Spinal cord (tissue), 9 donors: ENCODE measurements at regions not wholly inside any gene's neighbourhood (a gene's known extent, or its start where the extent isn't known, plus 50 kb on each side); places are given as distances from the start of the nearest gene placed in this dataset.

Experiments used
- DNase-seq, 6 donors: peaks; one replicate each; pipeline versions ENCODE4 v3.0.0 to v3.0.0-alpha.2; 2013 to 2015; ENCODE audit warnings: low spot score in 6 of 6, low read depth in 4 of 6
- H3K27ac ChIP-seq: one replicate; pipeline ENCODE4 v1.5.1; 2013; ENCODE audit warnings: low read depth, low read length, control low read depth
- H3K27me3 ChIP-seq: one replicate; pipeline ENCODE4 v1.6.1; 2013; ENCODE audit warnings: low read length; ENCODE audit not compliant: control insufficient read depth, insufficient read depth
- H3K36me3 ChIP-seq: one replicate; pipeline ENCODE4 v1.6.1; 2013; ENCODE audit warnings: low read length; ENCODE audit not compliant: control insufficient read depth, insufficient read depth
- H3K4me1 ChIP-seq: one replicate; pipeline ENCODE4 v1.6.1; 2013; ENCODE audit warnings: low read length; ENCODE audit not compliant: control insufficient read depth, insufficient read depth
- H3K4me3 ChIP-seq: one replicate; pipeline ENCODE4 v1.5.1; 2013; ENCODE audit warnings: low read depth, low read length, control low read depth
- H3K9me3 ChIP-seq: one replicate; pipeline ENCODE4 v1.6.1; 2013; ENCODE audit warnings: low read length; ENCODE audit not compliant: control insufficient read depth, insufficient read depth
- WGBS: methylation state at CpG from one replicate; pipeline ENCODE4 v1.1.5; 2013; ENCODE audit warnings: missing lambda C conversion rate; ENCODE audit not compliant: insufficient coverage; 5-methylcytosine and 5-hydroxymethylcytosine counted together
- donor health status: healthy.

GRCh38 chr15:66840615-66841390 is 138.8 kb downstream of the SMAD6 start:
- no peaks in the 10 kb centered on the region for H3K36me3 ChIP-seq
- DNase-seq: no peak

DNA sequence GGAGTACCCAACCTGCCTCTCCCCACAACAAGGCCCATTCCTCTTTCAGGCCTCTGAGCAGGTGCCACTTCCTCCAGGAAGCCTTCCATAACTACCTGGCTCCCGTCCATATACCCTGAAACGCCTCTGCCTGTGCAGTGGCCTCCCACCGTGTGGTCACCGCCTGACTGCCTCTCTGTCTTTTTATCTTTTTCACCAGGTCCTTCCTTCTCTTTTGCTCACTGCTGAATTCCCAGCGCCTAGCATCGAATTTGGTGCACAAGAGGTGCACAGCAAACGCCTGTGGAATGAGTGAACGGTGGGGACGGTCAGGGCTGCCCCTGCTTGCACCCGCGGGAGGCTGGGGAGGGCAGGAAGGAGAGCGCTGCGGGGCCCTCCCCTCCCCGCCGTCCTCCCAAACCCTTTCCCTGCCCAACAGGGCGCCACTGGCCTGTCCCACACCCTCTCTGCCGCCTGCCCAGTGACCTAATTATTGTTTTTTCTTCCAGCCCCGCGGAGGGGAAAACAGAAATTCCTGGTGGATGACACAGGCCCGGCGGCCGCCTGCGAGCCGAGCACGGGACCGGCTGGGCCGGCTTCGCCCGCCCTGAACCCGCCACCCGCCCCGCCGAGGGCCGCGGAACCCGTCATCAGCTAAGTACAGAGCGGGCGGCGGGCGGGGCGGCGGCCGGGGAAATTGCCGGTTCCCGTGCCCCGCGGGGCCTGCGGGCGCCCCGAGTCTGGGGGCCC is 140.1 kb downstream of the SMAD6 start:
- H3K27ac ChIP-seq: peak overlapping the region; percentile 85
- peak overlapping the region; percentile 32 for H3K4me3 ChIP-seq
- H3K4me1 ChIP-seq: peaks cover 16% of the 10 kb centered on the region
- H3K9me3 ChIP-seq: no peaks in the 10 kb centered on the region
- H3K27me3 ChIP-seq: peaks cover 3% of the 10 kb centered on the region
- 5% methylated on average over 47 of the region's 50 CpGs for WGBS
- DNase-seq: peak in 2 of 6 donors; percentile 48 to 81
- no peaks in the 10 kb centered on the region for H3K36me3 ChIP-seq

More at GRCh38 chr15:66840615-66841390, 138.8 kb downstream of the SMAD6 start:
- 75% methylated on average over 3 of the region's 5 CpGs for WGBS
- H3K27ac ChIP-seq: no peak overlapping the region
- no peaks in the 10 kb centered on the region for H3K9me3 ChIP-seq
- H3K4me1 ChIP-seq: peaks cover 16% of the 10 kb centered on the region
- peaks cover 3% of the 10 kb centered on the region for H3K27me3 ChIP-seq
- no peak overlapping the region for H3K4me3 ChIP-seq

GRCh38 chr15:66842710-66843441 is 140.8 kb downstream of the SMAD6 start:
- Histone ChIP-seq H3K4me1 (peaks cover 16% of the 10 kb centered on the region), H3K9me3 (no peaks in the 10 kb centered on the region), H3K27me3 (peaks cover 3% of the 10 kb centered on the region), H3K36me3 (no peaks in the 10 kb centered on the region), H3K27ac (peak overlapping the region; percentile 71), H3K4me3 (peak overlapping the region; percentile 30)
- DNase-seq: peak in 2 of 6 donors; percentile 72 to 76
- WGBS: under 1% methylated on average over 56 of the region's 58 CpGs

DNA sequence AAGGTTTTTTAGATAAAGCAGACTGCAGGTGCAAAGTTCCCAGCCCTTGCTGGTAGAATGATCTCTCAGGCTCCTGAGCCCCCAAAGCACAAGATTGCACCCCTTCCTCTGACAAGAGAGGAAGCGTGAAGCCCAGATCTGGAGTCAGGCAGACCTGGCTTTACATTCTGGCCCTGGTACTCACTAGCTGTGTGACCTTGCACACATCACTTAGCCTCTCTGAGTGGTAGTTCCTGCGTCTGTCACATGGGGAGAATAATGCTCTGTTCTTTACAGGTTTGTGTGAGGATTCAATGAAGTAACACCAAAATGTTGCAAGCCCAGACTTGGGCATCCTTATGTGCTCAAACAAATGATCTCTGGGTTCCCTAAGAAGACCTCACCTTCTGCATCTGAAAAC is 141.5 kb downstream of the SMAD6 start:
- 60% methylated on average over 1 of the region's 2 CpGs for WGBS
- DNase-seq: no peak
- H3K27ac ChIP-seq: no peak overlapping the region
- H3K4me1 ChIP-seq: peaks cover 18% of the 10 kb centered on the region
- H3K36me3 ChIP-seq: no peaks in the 10 kb centered on the region
- H3K4me3 ChIP-seq: no peak overlapping the region
- H3K9me3 ChIP-seq: no peaks in the 10 kb centered on the region
- peaks cover 3% of the 10 kb centered on the region for H3K27me3 ChIP-seq

- WGBS: 94% methylated on average over 4 of the region's 8 CpGs
- no peaks in the 10 kb centered on the region for H3K9me3 ChIP-seq
- H3K4me3 ChIP-seq: no peak overlapping the region
- peaks cover 3% of the 10 kb centered on the region for H3K27me3 ChIP-seq
- no peaks in the 10 kb centered on the region for H3K36me3 ChIP-seq
- peaks cover 24% of the 10 kb centered on the region for H3K4me1 ChIP-seq
- H3K27ac ChIP-seq: no peak overlapping the region
- DNase-seq: no peak
Observed at GRCh38 chr15:66844041-66844746, 142.2 kb downstream of the SMAD6 start.

DNA sequence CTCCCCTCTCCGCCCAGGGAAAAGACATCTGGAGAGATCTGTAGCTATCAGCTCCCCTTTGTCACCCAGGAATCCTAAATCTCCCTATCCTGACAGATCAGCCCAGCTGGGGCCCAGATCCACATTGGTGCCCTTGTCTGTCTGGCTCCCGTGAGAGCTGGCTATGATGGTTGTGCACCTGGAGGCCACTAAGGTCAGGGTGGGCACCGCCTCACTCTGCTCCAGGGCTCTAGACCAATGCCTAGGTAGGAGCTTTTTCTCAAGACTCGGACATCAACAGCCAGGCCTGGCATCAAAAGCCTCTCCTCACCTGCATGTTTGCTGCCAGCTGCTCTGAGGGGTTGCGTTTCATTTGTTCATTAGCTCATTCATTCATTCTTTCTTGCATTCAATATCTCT is 142.7 kb downstream of the SMAD6 start:
- no peak for DNase-seq
- Histone ChIP-seq H3K4me1 (peaks cover 30% of the 10 kb centered on the region), H3K27ac (no peak overlapping the region), H3K9me3 (no peaks in the 10 kb centered on the region), H3K27me3 (peaks cover 3% of the 10 kb centered on the region), H3K36me3 (no peaks in the 10 kb centered on the region), H3K4me3 (no peak overlapping the region)
- 85% methylated on average over 4 of the region's 5 CpGs for WGBS

GRCh38 chr15:66845266-66845785 is 143.3 kb downstream of the SMAD6 start:
- H3K36me3 ChIP-seq: no peaks in the 10 kb centered on the region
- WGBS: 89% methylated on average over 13 of the region's 13 CpGs

DNA sequence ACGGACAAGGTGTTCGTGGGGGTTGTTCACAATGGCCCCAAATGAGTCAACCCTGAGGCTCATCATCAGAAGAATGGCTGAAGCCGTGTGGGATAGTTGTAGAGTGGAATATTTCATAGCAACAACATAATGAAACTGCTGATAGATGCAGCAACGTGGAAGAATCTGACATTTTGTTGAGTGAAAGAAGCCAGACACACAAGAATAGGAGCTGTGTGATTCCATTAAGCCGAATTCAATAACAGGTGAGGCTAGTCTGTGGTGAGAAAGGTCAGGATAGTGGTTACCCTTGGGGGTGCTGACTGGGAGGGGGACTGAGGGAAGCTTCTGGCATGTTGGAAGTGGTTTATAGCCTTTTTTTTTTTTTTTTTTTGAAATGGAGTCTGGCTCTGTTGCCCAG is 144.0 kb downstream of the SMAD6 start:
- WGBS: 84% methylated on average over 5 of the region's 5 CpGs
- no peak for DNase-seq
- Histone ChIP-seq H3K27ac (no peak overlapping the region), H3K4me1 (peaks cover 43% of the 10 kb centered on the region), H3K36me3 (no peaks in the 10 kb centered on the region), H3K4me3 (no peak overlapping the region), H3K27me3 (peaks cover 3% of the 10 kb centered on the region), H3K9me3 (no peaks in the 10 kb centered on the region)

More at GRCh38 chr15:66845266-66845785, 143.3 kb downstream of the SMAD6 start:
- no peak for DNase-seq
- peaks cover 3% of the 10 kb centered on the region for H3K27me3 ChIP-seq
- no peak overlapping the region for H3K27ac ChIP-seq
- H3K9me3 ChIP-seq: no peaks in the 10 kb centered on the region
- H3K4me3 ChIP-seq: no peak overlapping the region
- H3K4me1 ChIP-seq: peaks cover 35% of the 10 kb centered on the region

DNA sequence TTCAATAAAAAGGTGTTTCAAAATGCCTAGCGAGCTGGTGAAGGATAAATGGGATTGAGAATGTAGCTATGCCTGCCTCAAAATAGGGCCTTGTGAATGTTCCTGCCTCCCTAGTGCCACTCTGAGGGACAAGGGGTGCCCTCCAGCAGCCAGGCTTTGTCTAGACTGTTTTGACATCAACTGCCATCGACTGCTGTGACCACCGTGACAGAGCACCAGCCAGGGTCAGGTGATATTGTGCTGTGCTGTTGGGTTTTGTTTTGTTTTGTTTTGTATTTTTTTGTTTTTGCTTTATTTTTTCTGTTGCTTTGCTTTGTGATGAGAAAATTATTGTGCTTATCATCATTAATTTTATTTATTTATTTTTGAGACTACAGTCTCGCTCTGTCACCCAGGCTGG is 144.8 kb downstream of the SMAD6 start:
- Histone ChIP-seq H3K4me3 (no peak overlapping the region), H3K9me3 (no peaks in the 10 kb centered on the region), H3K4me1 (peaks cover 48% of the 10 kb centered on the region), H3K27me3 (peaks cover 3% of the 10 kb centered on the region), H3K36me3 (no peaks in the 10 kb centered on the region), H3K27ac (no peak overlapping the region)
- 80% methylated on average over 2 of the region's 4 CpGs for WGBS
- DNase-seq: no peak
